H1 (cell line): ENCODE measurements at regions not wholly inside any gene's neighbourhood (a gene's known extent, or its start where the extent isn't known, plus 50 kb on each side); places are given as distances from the start of the nearest gene placed in this dataset.

Source experiments
- CTBP2 ChIP-seq: IDR thresholded peaks from 2 replicates; pipeline ENCODE4 v1.7.0; 2011; ENCODE audit warnings: borderline replicate concordance, mild to moderate bottlenecking, moderate library complexity, mixed read lengths, low read length; ENCODE audit not compliant: insufficient read depth, insufficient read length
- EGR1 ChIP-seq: IDR thresholded peaks from 2 replicates; pipeline ENCODE4 v1.6.1; 2011; ENCODE audit warnings: low read depth, low read length, borderline replicate concordance
- FOSL1 ChIP-seq: IDR thresholded peaks from 2 replicates; pipeline ENCODE4 v1.6.1; 2011; ENCODE audit warnings: mild to moderate bottlenecking, low read depth, low read length, moderate library complexity; ENCODE audit not compliant: insufficient read depth
- KDM5A ChIP-seq: fragments of 200-600 bp; IDR thresholded peaks from 2 replicates; pipeline ENCODE4 v1.7.1; 2012; ENCODE audit warnings: mild to moderate bottlenecking, low read length, inconsistent platforms, mixed read lengths
- TF ChIP-seq, protein P1 (sequence below): IDR thresholded peaks from 2 replicates; pipeline ENCODE4 v1.6.1; 2012; ENCODE audit warnings: inconsistent platforms

- no peak for TF ChIP-seq CTBP2
- TF ChIP-seq FOSL1 = no peak
- TF ChIP-seq, protein P1, sequence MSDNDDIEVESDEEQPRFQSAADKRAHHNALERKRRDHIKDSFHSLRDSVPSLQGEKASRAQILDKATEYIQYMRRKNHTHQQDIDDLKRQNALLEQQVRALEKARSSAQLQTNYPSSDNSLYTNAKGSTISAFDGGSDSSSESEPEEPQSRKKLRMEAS = no peak
- no peak for TF ChIP-seq EGR1
- TF ChIP-seq KDM5A = no peak
Observed at GRCh38 chr18:27361477-27361876, 176.4 kb upstream of the CHST9 start (continued).
